Common myeloid progenitor, CD34-positive (primary cell): ENCODE measurements at regions not wholly inside any gene's neighbourhood (a gene's known extent, or its start where the extent isn't known, plus 50 kb on each side); places are given as distances from the start of the nearest gene placed in this dataset.
A peak's percentile ranks its signal among the peaks of the same experiment; 100 is the strongest.

Experiments used
- CTCF ChIA-PET: fragments of 350-600 bp; sonication (Branson Sonifier 250); formaldehyde crosslinking; loops from one replicate; lab custom pipeline; 2021; ENCODE audit warnings: antibody characterized with exemption; lab: Charles Lee
- POLR2A ChIA-PET: fragments of 350-600 bp; sonication (Branson Sonifier 250); formaldehyde crosslinking; loops from one replicate; lab custom pipeline; 2021; ENCODE audit warnings: antibody characterized with exemption; lab: Charles Lee
- DNase-seq, 3 donors: peaks; one replicate each; pipeline versions ENCODE4 v3.0.0 to v3.0.0-alpha.2; 2013
- H3K27ac ChIP-seq, 2 experiments: 1 replicate in 1 of 2; 2 replicates in 1 of 2; pipeline ENCODE4 v1.7.0; 2013; ENCODE audit warnings: inconsistent platforms in 2 of 2, low read length in 2 of 2, mild to moderate bottlenecking in 2 of 2, low read depth in 1 of 2, moderate library complexity in 1 of 2; ENCODE audit not compliant: severe bottlenecking in 2 of 2, insufficient read depth in 1 of 2, poor library complexity in 1 of 2
- H3K27me3 ChIP-seq, 5 experiments: replicated peaks in 2 of 5; 1 replicate in 3 of 5; 2 replicates in 2 of 5; pipeline versions ENCODE4 v1.6.1 to v1.7.0; 2013; ENCODE audit warnings: low read length in 4 of 5, mild to moderate bottlenecking in 2 of 5, moderate library complexity in 2 of 5, inconsistent platforms in 1 of 5; ENCODE audit not compliant: insufficient read depth in 5 of 5, control insufficient read depth in 4 of 5
- H3K36me3 ChIP-seq, 4 experiments: 1 replicate in 2 of 4; 2 replicates in 2 of 4; pipeline versions ENCODE4 v1.6.1 to v1.7.0; 2013; ENCODE audit warnings: low read length in 3 of 4, control low read depth in 1 of 4, mild to moderate bottlenecking in 1 of 4; ENCODE audit not compliant: control insufficient read depth in 4 of 4, insufficient read depth in 4 of 4
- H3K4me1 ChIP-seq, 4 experiments: 1 replicate in 3 of 4; 2 replicates in 1 of 4; pipeline versions ENCODE4 v1.6.1 to v1.7.1; 2013; ENCODE audit warnings: low read length in 3 of 4, mild to moderate bottlenecking in 3 of 4, control low read depth in 1 of 4, inconsistent platforms in 1 of 4, moderate library complexity in 1 of 4; ENCODE audit not compliant: control insufficient read depth in 4 of 4, insufficient read depth in 4 of 4; ENCODE audit errors: control extremely low read depth in 1 of 4
- H3K4me3 ChIP-seq, 7 experiments: 1 replicate in 4 of 7; 2 replicates in 3 of 7; pipeline versions ENCODE4 v1.5.1 to v1.7.0; 2013; ENCODE audit warnings: mild to moderate bottlenecking in 7 of 7, low read length in 6 of 7, moderate library complexity in 6 of 7, inconsistent platforms in 2 of 7, low read depth in 2 of 7, control low read depth in 1 of 7; ENCODE audit not compliant: insufficient read depth in 4 of 7, control insufficient read depth in 1 of 7; ENCODE audit errors: extremely low read depth in 1 of 7
- H3K9me3 ChIP-seq, 5 experiments: 1 replicate in 4 of 5; 2 replicates in 1 of 5; pipeline versions ENCODE4 v1.6.1 to v1.7.1; 2013; ENCODE audit warnings: low read length in 4 of 5, mild to moderate bottlenecking in 2 of 5, inconsistent platforms in 1 of 5, low read depth in 1 of 5, moderate library complexity in 1 of 5; ENCODE audit not compliant: control insufficient read depth in 4 of 5, insufficient read depth in 2 of 5; ENCODE audit errors: control extremely low read depth in 1 of 5
- WGBS: methylation state at CpG from one replicate; pipeline ENCODE4 v1.1.5; 2013; ENCODE audit not compliant: insufficient coverage; 5-methylcytosine and 5-hydroxymethylcytosine counted together

GRCh38 chr3:111336511-111336910, 205.5 kb upstream of the CD96 start:
- H3K4me1 ChIP-seq = peaks cover 0 to 17% (median 10%) of the 10 kb centered on the region in 4 experiments
- H3K27ac ChIP-seq = peak overlapping the region in 1 of 2 experiments; percentile 17
- CTCF ChIA-PET = interaction anchor here (0.9 to 2.0 kb wide), 5 partner anchors 9 to 59 kb away, joined by 3 to 8 read pairs (median 5); no protein-coding TSS in a partner anchor
- peak in 2 of 3 donors; percentile 31 to 52 for DNase-seq
- WGBS = 0% methylated on average over 1 of the region's 2 CpGs
- no peak overlapping the region for H3K4me3 ChIP-seq
- POLR2A ChIA-PET = no interaction called here
- no peaks in the 10 kb centered on the region for H3K27me3 ChIP-seq
- peaks cover 0 to 7% (median 4%) of the 10 kb centered on the region in 5 experiments for H3K9me3 ChIP-seq
- H3K36me3 ChIP-seq = no peaks in the 10 kb centered on the region

- H3K27me3 ChIP-seq = no peaks in the 10 kb centered on the region
- no peaks in the 10 kb centered on the region for H3K36me3 ChIP-seq
- H3K4me3 ChIP-seq = no peak overlapping the region
- DNase-seq = peak; percentile 57 to 71 (median 58)
- ChIA-PET CTCF (interaction anchor here (0.8 to 2.2 kb wide), 10 partner anchors 9 to 85 kb away, joined by 3 to 13 read pairs (median 4); no protein-coding TSS in a partner anchor), POLR2A (no interaction called here)
- peaks cover 0 to 17% (median 10%) of the 10 kb centered on the region in 4 experiments for H3K4me1 ChIP-seq
- H3K9me3 ChIP-seq = peaks cover 0 to 7% (median 4%) of the 10 kb centered on the region in 5 experiments
- 67% methylated on average over 3 of the region's 4 CpGs for WGBS
- no peak overlapping the region for H3K27ac ChIP-seq
Observed at GRCh38 chr3:111338059-111338698, 203.8 kb upstream of the CD96 start.

GRCh38 chr3:111339017-111339416, 203.0 kb upstream of the CD96 start:
- ChIA-PET POLR2A (no interaction called here), CTCF (interaction anchor here (0.8 to 2.2 kb wide), 8 partner anchors 9 to 86 kb away, joined by 3 to 13 read pairs (median 4); no protein-coding TSS in a partner anchor)
- DNase-seq = no peak
- Histone ChIP-seq H3K27me3 (no peaks in the 10 kb centered on the region), H3K36me3 (no peaks in the 10 kb centered on the region), H3K4me1 (peaks cover 0 to 17% (median 10%) of the 10 kb centered on the region in 4 experiments), H3K4me3 (no peak overlapping the region), H3K9me3 (peaks cover 0 to 7% (median 4%) of the 10 kb centered on the region in 5 experiments), H3K27ac (no peak overlapping the region)

- ChIA-PET POLR2A (no interaction called here), CTCF (interaction anchor here (1.1 to 1.2 kb wide), 3 partner anchors 12 to 268 kb away, joined by 3 to 4 read pairs (median 4); no protein-coding TSS in a partner anchor)
- peaks cover 0 to 7% (median 0%) of the 10 kb centered on the region in 5 experiments for H3K9me3 ChIP-seq
- no peaks in the 10 kb centered on the region for H3K27me3 ChIP-seq
- no peak overlapping the region for H3K4me3 ChIP-seq
- H3K36me3 ChIP-seq = no peaks in the 10 kb centered on the region
- H3K27ac ChIP-seq = no peak overlapping the region
- DNase-seq = no peak
- 83% methylated on average over 1 of the region's 1 CpG for WGBS
- no peaks in the 10 kb centered on the region for H3K4me1 ChIP-seq
Observed at GRCh38 chr3:111351334-111351733, 190.7 kb upstream of the CD96 start.

- no peaks in the 10 kb centered on the region for H3K36me3 ChIP-seq
- POLR2A ChIA-PET = no interaction called here
- CTCF ChIA-PET = no interaction called here
- H3K27me3 ChIP-seq = no peaks in the 10 kb centered on the region
- no peak overlapping the region for H3K4me3 ChIP-seq
- peaks cover 0 to 4% (median 0%) of the 10 kb centered on the region in 5 experiments for H3K9me3 ChIP-seq
- 82% methylated on average over 1 of the region's 2 CpGs for WGBS
- DNase-seq = no peak
- H3K4me1 ChIP-seq = no peaks in the 10 kb centered on the region
- H3K27ac ChIP-seq = no peak overlapping the region
Observed at GRCh38 chr3:111352585-111352984, 189.4 kb upstream of the CD96 start.

GRCh38 chr3:111359261-111360030, 182.6 kb upstream of the CD96 start:
- DNase-seq = no peak
- no peak overlapping the region for H3K27ac ChIP-seq
- H3K9me3 ChIP-seq = peaks cover 0 to 2% (median 0%) of the 10 kb centered on the region in 5 experiments
- H3K4me1 ChIP-seq = no peaks in the 10 kb centered on the region
- ChIA-PET POLR2A (no interaction called here), CTCF (no interaction called here)
- H3K27me3 ChIP-seq = peaks cover 0 to 2% (median 0%) of the 10 kb centered on the region in 5 experiments
- no peaks in the 10 kb centered on the region for H3K36me3 ChIP-seq
- H3K4me3 ChIP-seq = no peak overlapping the region
- WGBS = 100% methylated on average over 3 of the region's 4 CpGs
